H9 (cell line): ENCODE measurements at regions not wholly inside any gene's neighbourhood (a gene's known extent, or its start where the extent isn't known, plus 50 kb on each side); places are given as distances from the start of the nearest gene placed in this dataset.

Experiments used
- DNase-seq: peaks from one replicate; pipeline ENCODE4 v3.0.0-alpha.2; 2017
- H2AFZ ChIP-seq: one replicate; pipeline ENCODE4 v1.6.1; 2013; ENCODE audit warnings: mild to moderate bottlenecking, low read length, control low read depth, moderate library complexity
- H2AK5ac ChIP-seq: 2 replicates; pipeline ENCODE4 v1.6.1; 2013; ENCODE audit warnings: low read length, control low read depth, mixed read lengths; ENCODE audit not compliant: insufficient read length
- H2BK120ac ChIP-seq: one replicate; pipeline ENCODE4 v1.6.1; 2013; ENCODE audit warnings: low read depth, mild to moderate bottlenecking, low read length, control low read depth, inconsistent platforms; ENCODE audit not compliant: poor library complexity, severe bottlenecking
- H2BK12ac ChIP-seq: 2 replicates; pipeline ENCODE4 v1.6.1; 2013; ENCODE audit warnings: low read length, control low read depth, mixed read lengths, low read depth; ENCODE audit not compliant: insufficient read length
- H2BK15ac ChIP-seq: 2 replicates; pipeline ENCODE4 v1.6.1; 2013; ENCODE audit warnings: low read depth, low read length, control low read depth
- H2BK20ac ChIP-seq: one replicate; pipeline ENCODE4 v1.6.1; 2013; ENCODE audit warnings: low read depth, mild to moderate bottlenecking, low read length, control low read depth, inconsistent platforms; ENCODE audit not compliant: poor library complexity, severe bottlenecking
- H2BK5ac ChIP-seq: 2 replicates; pipeline ENCODE4 v1.6.1; 2013; ENCODE audit warnings: low read length, control low read depth, mixed read lengths; ENCODE audit not compliant: insufficient read length
- H3K14ac ChIP-seq: 2 replicates; pipeline ENCODE4 v1.6.1; 2013; ENCODE audit warnings: low read length, control low read depth; ENCODE audit not compliant: insufficient read depth
- H3K18ac ChIP-seq: 2 replicates; pipeline ENCODE4 v1.6.1; 2013; ENCODE audit warnings: low read depth, mild to moderate bottlenecking, mixed read lengths, low read length, control low read depth; ENCODE audit not compliant: insufficient read length
- H3K23ac ChIP-seq: 2 replicates; pipeline ENCODE4 v1.6.1; 2013; ENCODE audit warnings: low read length, control low read depth, mixed read lengths, low read depth; ENCODE audit not compliant: insufficient read length
- H3K23me2 ChIP-seq: 2 replicates; pipeline ENCODE4 v1.6.1; 2013; ENCODE audit warnings: low read depth, mild to moderate bottlenecking, mixed read lengths, low read length, control low read depth; ENCODE audit not compliant: insufficient read length, poor library complexity, severe bottlenecking
- H3K27ac ChIP-seq: 2 replicates; pipeline ENCODE4 v1.5.1; 2013; ENCODE audit warnings: low read length, control low read depth, mixed read lengths, low read depth; ENCODE audit not compliant: insufficient read length
- H3K27me3 ChIP-seq: 2 replicates; pipeline ENCODE4 v1.6.1; 2013; ENCODE audit warnings: low read length, control low read depth, inconsistent platforms; ENCODE audit not compliant: insufficient read depth
- H3K4ac ChIP-seq: 2 replicates; pipeline ENCODE4 v1.6.1; 2013; ENCODE audit warnings: low read depth, mild to moderate bottlenecking, control low read depth, inconsistent platforms, low read length, moderate library complexity
- H3K4me1 ChIP-seq: 2 replicates; pipeline ENCODE4 v1.6.1; 2013; ENCODE audit warnings: low read length, control low read depth, inconsistent platforms; ENCODE audit not compliant: insufficient read depth
- H3K4me2 ChIP-seq: 2 replicates; pipeline ENCODE4 v1.6.1; 2013; ENCODE audit warnings: low read length, control low read depth, mixed read lengths; ENCODE audit not compliant: insufficient read length, insufficient read depth
- H3K56ac ChIP-seq: 2 replicates; pipeline ENCODE4 v1.6.1; 2013; ENCODE audit warnings: low read depth, mild to moderate bottlenecking, mixed read lengths, low read length, control low read depth; ENCODE audit not compliant: insufficient read length
- H3K79me1 ChIP-seq: 2 replicates; pipeline ENCODE4 v1.6.1; 2013; ENCODE audit warnings: low read depth, mild to moderate bottlenecking, moderate library complexity, low read length, control low read depth, inconsistent platforms; ENCODE audit not compliant: insufficient read depth, poor library complexity, severe bottlenecking
- H3K79me2 ChIP-seq: 2 replicates; pipeline ENCODE4 v1.6.1; 2013; ENCODE audit warnings: low read length, control low read depth, inconsistent platforms; ENCODE audit not compliant: insufficient read depth
- H3K9ac ChIP-seq: 2 replicates; pipeline ENCODE4 v1.6.1; 2013; ENCODE audit warnings: low read length, control low read depth, mixed read lengths; ENCODE audit not compliant: insufficient read length; ENCODE audit errors: extremely low read depth
- H3K9me3 ChIP-seq: one replicate; pipeline ENCODE4 v1.6.1; 2013; ENCODE audit warnings: low read depth, low read length, inconsistent platforms; ENCODE audit not compliant: control insufficient read depth
- H3T11ph ChIP-seq: one replicate; pipeline ENCODE4 v1.6.1; 2013; ENCODE audit warnings: mild to moderate bottlenecking, low read length, control low read depth, inconsistent platforms
- H4K20me1 ChIP-seq: one replicate; pipeline ENCODE4 v1.6.1; 2013; ENCODE audit not compliant: control insufficient read depth, insufficient read length, insufficient read depth
- H4K5ac ChIP-seq: 2 replicates; pipeline ENCODE4 v1.6.1; 2013; ENCODE audit warnings: low read depth, mild to moderate bottlenecking, mixed read lengths, low read length, control low read depth; ENCODE audit not compliant: insufficient read length
- H4K8ac ChIP-seq: replicated peaks from 2 replicates; pipeline ENCODE4 v1.6.1; 2013; ENCODE audit warnings: low read length, control low read depth, mixed read lengths, low read depth; ENCODE audit not compliant: insufficient read length
- H4K91ac ChIP-seq: 2 replicates; pipeline ENCODE4 v1.6.1; 2013; ENCODE audit warnings: low read depth, mild to moderate bottlenecking, moderate library complexity, mixed read lengths, low read length, control low read depth; ENCODE audit not compliant: insufficient read length
- H3K27ac Mint-ChIP-seq, 3 experiments: 2 replicates in 2 of 3; 3 replicates in 1 of 3; pipeline ENCODE4 v1.8.0; 2020 to 2021; ENCODE audit warnings: mixed read lengths in 3 of 3, mild to moderate bottlenecking in 1 of 3, moderate library complexity in 1 of 3
- H3K27me3 Mint-ChIP-seq: 2 replicates; pipeline ENCODE4 v1.8.0; 2021; ENCODE audit warnings: low read depth, mild to moderate bottlenecking, moderate library complexity, mixed read lengths
- H3K36me3 Mint-ChIP-seq, 3 experiments: 2 replicates in 2 of 3; 3 replicates in 1 of 3; pipeline ENCODE4 v1.8.0; 2020 to 2021; ENCODE audit warnings: low read depth in 3 of 3, mixed read lengths in 3 of 3; ENCODE audit not compliant: insufficient read depth in 1 of 3
- H3K4me1 Mint-ChIP-seq, 2 experiments: 2 replicates each; pipeline ENCODE4 v1.8.0; 2020; ENCODE audit warnings: mixed read lengths in 2 of 2
- H3K4me3 Mint-ChIP-seq, 2 experiments: 2 replicates in 1 of 2; 3 replicates in 1 of 2; pipeline ENCODE4 v1.8.0; 2020 to 2021; ENCODE audit warnings: mild to moderate bottlenecking in 2 of 2, mixed read lengths in 2 of 2, moderate library complexity in 1 of 2
- H3K9me3 Mint-ChIP-seq, 2 experiments: 2 replicates in 1 of 2; 3 replicates in 1 of 2; pipeline ENCODE4 v1.8.0; 2020; ENCODE audit warnings: mild to moderate bottlenecking in 2 of 2, mixed read lengths in 2 of 2, moderate library complexity in 1 of 2
- CTCF ChIP-seq: fragments of 200-600 bp; sonication (generic); conservative IDR thresholded peaks from 3 replicates; pipeline ENCODE4 v1.8.0; 2021; ENCODE audit warnings: antibody characterized with exemption, mild to moderate bottlenecking
- WGBS: extraction: QIAGEN DNeasy Blood & Tissue Kit; methylation state at CpG from one replicate; pipeline ENCODE4 v1.1.7; 2013; ENCODE audit warnings: missing lambda C conversion rate, low lambda C conversion rate, mixed read lengths; ENCODE audit not compliant: insufficient read length; ENCODE audit errors: extremely low coverage; 5-methylcytosine and 5-hydroxymethylcytosine counted together

DNA sequence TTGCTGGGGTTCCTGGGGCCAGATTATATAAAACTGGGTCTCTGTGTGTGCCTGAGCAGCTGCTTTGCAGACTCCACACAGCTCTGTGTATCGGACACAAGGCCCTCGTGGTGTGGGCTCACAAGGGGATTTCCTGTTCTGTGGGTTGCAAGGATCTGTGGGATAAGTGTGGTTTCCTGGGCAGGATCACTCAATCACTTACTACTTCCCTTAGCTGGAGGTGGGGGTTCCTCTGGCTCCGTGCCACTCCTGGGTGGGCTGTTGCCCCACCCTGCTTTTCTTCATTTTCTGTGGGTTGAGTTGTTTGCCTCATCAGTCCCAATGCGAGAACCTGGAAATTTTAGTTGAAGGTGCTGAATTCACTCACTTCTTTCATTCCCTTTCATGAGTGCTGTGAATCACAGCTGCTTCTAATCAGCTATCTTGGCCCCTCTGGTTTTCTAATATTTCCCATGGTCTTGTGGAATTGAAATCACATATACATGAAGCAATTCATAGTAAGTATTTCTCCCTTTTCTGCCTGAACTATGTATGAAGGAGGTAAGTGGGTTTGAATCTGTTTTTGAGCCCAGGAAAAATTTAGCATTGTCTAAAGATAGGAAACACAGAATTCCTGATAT lies 196.3 kb downstream of the DCDC2C start:
- Histone ChIP-seq H3K23me2 (no peaks in the 10 kb centered on the region), H3K4ac (no peak overlapping the region), H3K14ac (no peak overlapping the region), H2BK20ac (no peak overlapping the region), H3K27ac (no peak overlapping the region), H3K4me2 (no peak overlapping the region), H2BK120ac (no peak overlapping the region), H3K79me2 (no peaks in the 10 kb centered on the region), H4K8ac (no peak overlapping the region), H3K23ac (no peak overlapping the region), H2AK5ac (no peak overlapping the region), H4K5ac (no peak overlapping the region), H2AFZ (no peak overlapping the region), H3K9ac (no peak overlapping the region), H3K56ac (no peak overlapping the region), H4K91ac (no peak overlapping the region), H3K27me3 (no peaks in the 10 kb centered on the region), H3K4me1 (no peaks in the 10 kb centered on the region), H2BK12ac (no peak overlapping the region), H3K9me3 (no peaks in the 10 kb centered on the region), H3K18ac (no peak overlapping the region), H3T11ph (no peak overlapping the region), H2BK15ac (no peak overlapping the region), H2BK5ac (no peak overlapping the region), H4K20me1 (no peaks in the 10 kb centered on the region), H3K79me1 (no peaks in the 10 kb centered on the region)
- Mint-ChIP-seq H3K9me3 (peaks cover 17 to 20% of the 10 kb centered on the region in 2 experiments; a peak in 4 of 5 replicates), H3K4me3 (no peak overlapping the region), H3K4me1 (0 out of 4 replicates have a peak, but pooled peaks cover 0 to 2% of the 10 kb centered on the region in 2 experiments), H3K27ac (no peak overlapping the region), H3K36me3 (no peaks in the 10 kb centered on the region; a peak in 4 of 7 replicates), H3K27me3 (peaks cover 4% of the 10 kb centered on the region; the same call in 1 of the 2 replicates)
- TF ChIP-seq CTCF, result no peak
- WGBS, result no CpG with 5 or more reads among the region's 4 CpGs
- DNase-seq, result no peak
